WTC11 (cell line): ENCODE measurements at regions not wholly inside any gene's neighbourhood (a gene's known extent, or its start where the extent isn't known, plus 50 kb on each side); places are given as distances from the start of the nearest gene placed in this dataset.

Experiments
- ATAC-seq: fragments of 200-7000 bp; cut with Tn5 transposase; 2 replicates; pipeline ENCODE4 v1.10.0; 2021; ENCODE audit warnings: mild to moderate bottlenecking, moderate library complexity
- CTCF ChIA-PET: fragments of 300-600 bp; sonication (Branson Sonifier 250); formaldehyde crosslinking; loops from one replicate; lab custom pipeline; 2021; ENCODE audit warnings: antibody characterized with exemption; lab: Charles Lee
- POLR2A ChIA-PET: fragments of 350-600 bp; sonication (Branson Sonifier 250); formaldehyde crosslinking; loops from one replicate; lab custom pipeline; 2021; ENCODE audit warnings: antibody characterized with exemption; lab: Charles Lee
- DNase-seq: peaks from one replicate; pipeline ENCODE4 v3.0.0; 2021; ENCODE audit warnings: low spot score
- H3K27ac Mint-ChIP-seq: 2 replicates; pipeline ENCODE4 v1.8.0; 2021; ENCODE audit warnings: mixed read lengths
- H3K27me3 Mint-ChIP-seq: 2 replicates; pipeline ENCODE4 v1.8.0; 2021; ENCODE audit warnings: low read depth, mild to moderate bottlenecking, moderate library complexity, mixed read lengths
- H3K36me3 Mint-ChIP-seq: 2 replicates; pipeline ENCODE4 v1.8.0; 2021; ENCODE audit warnings: mixed read lengths
- H3K4me1 Mint-ChIP-seq: 2 replicates; pipeline ENCODE4 v1.8.0; 2022; ENCODE audit warnings: mixed read lengths
- H3K4me3 Mint-ChIP-seq: 2 replicates; pipeline ENCODE4 v1.8.0; 2021; ENCODE audit warnings: mild to moderate bottlenecking, moderate library complexity, mixed read lengths
- H3K9me3 Mint-ChIP-seq: 2 replicates; pipeline ENCODE4 v1.8.0; 2021; ENCODE audit warnings: mixed read lengths
- GTF2I ChIP-seq: fragments of 250-450 bp; sonication (Bioruptor Pico); conservative IDR thresholded peaks from 2 replicates; pipeline ENCODE4 v1.4.0; 2021; ENCODE audit warnings: mild to moderate bottlenecking
- KAT7 ChIP-seq: sonication (generic); formaldehyde crosslinking; IDR thresholded peaks from 2 replicates; pipeline ENCODE4 v1.8.1; 2023; ENCODE audit warnings: missing genetic modification reagents, mild to moderate bottlenecking, borderline replicate concordance
- MYBL2 ChIP-seq: sonication (generic); formaldehyde crosslinking; IDR thresholded peaks from 2 replicates; pipeline ENCODE4 v1.8.1; 2023; ENCODE audit warnings: mild to moderate bottlenecking, moderate library complexity, missing genetic modification reagents
- NFE2L1 ChIP-seq: sonication (generic); formaldehyde crosslinking; IDR thresholded peaks from 2 replicates; pipeline ENCODE4 v1.8.1; 2023; ENCODE audit warnings: missing genetic modification reagents
- SMAD3 ChIP-seq: sonication (generic); formaldehyde crosslinking; IDR thresholded peaks from 2 replicates; pipeline ENCODE4 v1.8.0; 2022; ENCODE audit warnings: missing genetic modification reagents, mild to moderate bottlenecking, borderline replicate concordance
- SMAD4 ChIP-seq: sonication (generic); formaldehyde crosslinking; IDR thresholded peaks from 2 replicates; pipeline ENCODE4 v1.8.0; 2022; ENCODE audit warnings: mild to moderate bottlenecking, missing genetic modification reagents
- TCF7 ChIP-seq: sonication (generic); formaldehyde crosslinking; IDR thresholded peaks from 2 replicates; pipeline ENCODE4 v1.8.0; 2022; ENCODE audit warnings: mild to moderate bottlenecking, low read depth, missing genetic modification reagents, moderate library complexity
- ZBTB21 ChIP-seq: sonication (generic); formaldehyde crosslinking; IDR thresholded peaks from 2 replicates; pipeline ENCODE4 v1.8.1; 2023; ENCODE audit warnings: mild to moderate bottlenecking, missing genetic modification reagents, borderline replicate concordance
- ZNF138 ChIP-seq: sonication (generic); formaldehyde crosslinking; conservative IDR thresholded peaks from 2 replicates; pipeline ENCODE4 v1.8.1; 2022; ENCODE audit warnings: mild to moderate bottlenecking, moderate library complexity, missing genetic modification reagents
- ZNF232 ChIP-seq: sonication (generic); formaldehyde crosslinking; IDR thresholded peaks from 2 replicates; pipeline ENCODE4 v1.8.0; 2022; ENCODE audit warnings: mild to moderate bottlenecking, missing genetic modification reagents
- TF ChIP-seq, protein P1 (sequence below): fragments of 200-600 bp; IDR thresholded peaks from 2 replicates; pipeline ENCODE4 v1.8.0; 2022; ENCODE audit warnings: antibody characterized with exemption
- TF ChIP-seq, protein P2 (sequence below): sonication (generic); formaldehyde crosslinking; conservative IDR thresholded peaks from 2 replicates; pipeline ENCODE4 v1.8.1; 2022; ENCODE audit warnings: mild to moderate bottlenecking, missing genetic modification reagents
- TF ChIP-seq, protein P3 (sequence below): sonication (generic); formaldehyde crosslinking; IDR thresholded peaks from 2 replicates; pipeline ENCODE4 v1.8.1; 2023; ENCODE audit warnings: mild to moderate bottlenecking, missing genetic modification reagents, moderate library complexity
- TF ChIP-seq, protein P4 (sequence below): fragments of 250-450 bp; sonication (Bioruptor Pico); IDR thresholded peaks from 2 replicates; pipeline ENCODE4 v1.9.0; 2021; ENCODE audit warnings: mild to moderate bottlenecking
- TF ChIP-seq, protein P5 (sequence below): sonication (generic); formaldehyde crosslinking; conservative IDR thresholded peaks from 2 replicates; pipeline ENCODE4 v1.8.1; 2023; ENCODE audit warnings: mild to moderate bottlenecking, low read depth, missing genetic modification reagents, moderate library complexity
- TF ChIP-seq, protein P6 (sequence below): sonication (generic); formaldehyde crosslinking; IDR thresholded peaks from 2 replicates; pipeline ENCODE4 v1.8.1; 2023; ENCODE audit warnings: mild to moderate bottlenecking, missing genetic modification reagents, borderline replicate concordance
- TF ChIP-seq, protein P7 (sequence below): fragments of 250-450 bp; sonication (Bioruptor Pico); IDR thresholded peaks from 2 replicates; pipeline ENCODE4 v1.9.0; 2021; ENCODE audit warnings: moderate library complexity, mild to moderate bottlenecking, inconsistent platforms, borderline replicate concordance

DNA sequence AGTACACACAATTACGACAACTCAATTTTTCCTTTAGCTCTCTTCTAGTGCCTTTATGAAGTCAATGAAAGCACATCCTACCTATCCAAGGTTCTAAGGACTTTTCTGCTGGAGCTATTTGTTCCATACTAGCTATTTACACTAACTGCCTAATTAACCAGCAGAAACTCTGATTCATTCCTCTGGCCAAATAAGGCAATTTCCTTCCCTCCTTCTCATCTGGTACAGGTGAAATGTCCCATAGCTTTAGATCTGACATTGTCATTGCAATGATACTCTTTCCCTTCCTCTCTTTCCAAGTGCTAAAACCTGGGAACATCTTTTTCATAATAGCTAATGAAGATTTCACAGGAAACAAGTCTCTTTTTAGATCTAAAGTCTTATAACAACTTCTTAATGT is 521.7 kb downstream of the SOX2 start (continued):
- TF ChIP-seq, protein P1, sequence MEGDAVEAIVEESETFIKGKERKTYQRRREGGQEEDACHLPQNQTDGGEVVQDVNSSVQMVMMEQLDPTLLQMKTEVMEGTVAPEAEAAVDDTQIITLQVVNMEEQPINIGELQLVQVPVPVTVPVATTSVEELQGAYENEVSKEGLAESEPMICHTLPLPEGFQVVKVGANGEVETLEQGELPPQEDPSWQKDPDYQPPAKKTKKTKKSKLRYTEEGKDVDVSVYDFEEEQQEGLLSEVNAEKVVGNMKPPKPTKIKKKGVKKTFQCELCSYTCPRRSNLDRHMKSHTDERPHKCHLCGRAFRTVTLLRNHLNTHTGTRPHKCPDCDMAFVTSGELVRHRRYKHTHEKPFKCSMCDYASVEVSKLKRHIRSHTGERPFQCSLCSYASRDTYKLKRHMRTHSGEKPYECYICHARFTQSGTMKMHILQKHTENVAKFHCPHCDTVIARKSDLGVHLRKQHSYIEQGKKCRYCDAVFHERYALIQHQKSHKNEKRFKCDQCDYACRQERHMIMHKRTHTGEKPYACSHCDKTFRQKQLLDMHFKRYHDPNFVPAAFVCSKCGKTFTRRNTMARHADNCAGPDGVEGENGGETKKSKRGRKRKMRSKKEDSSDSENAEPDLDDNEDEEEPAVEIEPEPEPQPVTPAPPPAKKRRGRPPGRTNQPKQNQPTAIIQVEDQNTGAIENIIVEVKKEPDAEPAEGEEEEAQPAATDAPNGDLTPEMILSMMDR: no peak
- TF ChIP-seq, protein P2, sequence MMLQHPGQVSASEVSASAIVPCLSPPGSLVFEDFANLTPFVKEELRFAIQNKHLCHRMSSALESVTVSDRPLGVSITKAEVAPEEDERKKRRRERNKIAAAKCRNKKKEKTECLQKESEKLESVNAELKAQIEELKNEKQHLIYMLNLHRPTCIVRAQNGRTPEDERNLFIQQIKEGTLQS (CRISPR knock-in tag): no peak
- TF ChIP-seq GTF2I (CRISPR knock-in tag) (no peak), SMAD4 (CRISPR knock-in tag) (no peak)
- TF ChIP-seq, protein P3, sequence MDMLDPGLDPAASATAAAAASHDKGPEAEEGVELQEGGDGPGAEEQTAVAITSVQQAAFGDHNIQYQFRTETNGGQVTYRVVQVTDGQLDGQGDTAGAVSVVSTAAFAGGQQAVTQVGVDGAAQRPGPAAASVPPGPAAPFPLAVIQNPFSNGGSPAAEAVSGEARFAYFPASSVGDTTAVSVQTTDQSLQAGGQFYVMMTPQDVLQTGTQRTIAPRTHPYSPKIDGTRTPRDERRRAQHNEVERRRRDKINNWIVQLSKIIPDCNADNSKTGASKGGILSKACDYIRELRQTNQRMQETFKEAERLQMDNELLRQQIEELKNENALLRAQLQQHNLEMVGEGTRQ: no peak
- TF ChIP-seq, all 79 proteins: peak for 0

DNA sequence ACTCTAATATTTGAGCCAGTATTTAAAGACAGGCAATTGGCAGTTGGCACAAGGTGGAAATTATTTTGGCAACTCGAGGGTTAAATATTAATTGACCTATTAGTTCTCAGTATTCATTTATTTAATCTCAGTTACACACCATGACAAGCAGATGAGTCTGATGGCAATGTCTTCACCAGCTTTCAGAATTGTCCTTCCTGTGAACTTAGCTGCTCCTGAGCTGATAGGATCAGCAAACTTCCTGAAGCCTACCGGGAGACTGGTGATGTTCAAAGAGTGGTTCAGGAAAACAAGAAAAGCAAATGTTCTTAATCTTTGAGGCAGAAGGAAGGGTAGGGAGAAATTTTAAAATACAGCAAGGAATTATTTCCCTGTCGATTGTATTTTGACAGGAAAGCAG is 522.2 kb downstream of the SOX2 start:
- Mint-ChIP-seq H3K36me3 (no peaks in the 10 kb centered on the region), H3K9me3 (no peaks in the 10 kb centered on the region; the same call in 1 of the 2 replicates), H3K4me3 (no peak overlapping the region), H3K27me3 (no peaks in the 10 kb centered on the region)
- no peak for ATAC-seq
- TF ChIP-seq, protein P3: no peak
- no peak for TF ChIP-seq SMAD3 (CRISPR knock-in tag)
- TF ChIP-seq, all 79 proteins: peak for 0
- no peak overlapping the region for H3K27ac Mint-ChIP-seq
- DNase-seq: no peak
- CTCF ChIA-PET: interaction anchor here (1.0 to 1.2 kb wide), 2 partner anchors 8 to 532 kb away, joined by 3 read pairs; no protein-coding TSS in a partner anchor
- POLR2A ChIA-PET: no interaction called here
- H3K4me1 Mint-ChIP-seq: peaks cover 31% of the 10 kb centered on the region

DNA sequence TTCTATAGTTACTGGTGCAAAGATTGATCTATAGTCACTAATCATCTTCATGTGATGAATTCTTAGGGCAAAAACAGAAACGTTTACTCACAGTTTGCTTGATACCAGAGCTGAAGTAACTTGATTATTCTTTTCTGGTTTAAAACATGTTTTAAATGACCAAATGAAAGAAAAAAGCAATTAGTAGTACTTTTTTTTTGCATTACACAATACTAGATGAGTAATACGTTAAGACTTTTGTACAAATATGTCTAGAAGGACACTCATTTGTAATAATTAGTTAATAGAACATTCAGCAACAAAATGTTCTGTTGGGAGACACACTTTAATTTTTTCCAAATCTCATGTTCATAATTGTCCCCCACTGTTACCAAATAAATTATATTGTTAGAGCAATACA is 523.2 kb downstream of the SOX2 start:
- H3K9me3 Mint-ChIP-seq: no peaks in the 10 kb centered on the region; the same call in 1 of the 2 replicates
- peaks cover 31% of the 10 kb centered on the region for H3K4me1 Mint-ChIP-seq
- ChIA-PET POLR2A (no interaction called here), CTCF (no interaction called here)
- DNase-seq (no peak), ATAC-seq (no peak)
- no peaks in the 10 kb centered on the region for H3K27me3 Mint-ChIP-seq
- H3K4me3 Mint-ChIP-seq: no peak overlapping the region
- H3K27ac Mint-ChIP-seq: no peak overlapping the region
- TF ChIP-seq ZNF232 (CRISPR knock-in tag) (no peak), NFE2L1 (no peak), KAT7 (CRISPR knock-in tag) (no peak), MYBL2 (CRISPR knock-in tag) (no peak), ZNF138 (CRISPR knock-in tag) (no peak), ZBTB21 (CRISPR knock-in tag) (no peak), TCF7 (CRISPR knock-in tag) (no peak)
- TF ChIP-seq, protein P4, sequence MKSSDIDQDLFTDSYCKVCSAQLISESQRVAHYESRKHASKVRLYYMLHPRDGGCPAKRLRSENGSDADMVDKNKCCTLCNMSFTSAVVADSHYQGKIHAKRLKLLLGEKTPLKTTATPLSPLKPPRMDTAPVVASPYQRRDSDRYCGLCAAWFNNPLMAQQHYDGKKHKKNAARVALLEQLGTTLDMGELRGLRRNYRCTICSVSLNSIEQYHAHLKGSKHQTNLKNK (CRISPR knock-in tag): no peak
- TF ChIP-seq, protein P5, sequence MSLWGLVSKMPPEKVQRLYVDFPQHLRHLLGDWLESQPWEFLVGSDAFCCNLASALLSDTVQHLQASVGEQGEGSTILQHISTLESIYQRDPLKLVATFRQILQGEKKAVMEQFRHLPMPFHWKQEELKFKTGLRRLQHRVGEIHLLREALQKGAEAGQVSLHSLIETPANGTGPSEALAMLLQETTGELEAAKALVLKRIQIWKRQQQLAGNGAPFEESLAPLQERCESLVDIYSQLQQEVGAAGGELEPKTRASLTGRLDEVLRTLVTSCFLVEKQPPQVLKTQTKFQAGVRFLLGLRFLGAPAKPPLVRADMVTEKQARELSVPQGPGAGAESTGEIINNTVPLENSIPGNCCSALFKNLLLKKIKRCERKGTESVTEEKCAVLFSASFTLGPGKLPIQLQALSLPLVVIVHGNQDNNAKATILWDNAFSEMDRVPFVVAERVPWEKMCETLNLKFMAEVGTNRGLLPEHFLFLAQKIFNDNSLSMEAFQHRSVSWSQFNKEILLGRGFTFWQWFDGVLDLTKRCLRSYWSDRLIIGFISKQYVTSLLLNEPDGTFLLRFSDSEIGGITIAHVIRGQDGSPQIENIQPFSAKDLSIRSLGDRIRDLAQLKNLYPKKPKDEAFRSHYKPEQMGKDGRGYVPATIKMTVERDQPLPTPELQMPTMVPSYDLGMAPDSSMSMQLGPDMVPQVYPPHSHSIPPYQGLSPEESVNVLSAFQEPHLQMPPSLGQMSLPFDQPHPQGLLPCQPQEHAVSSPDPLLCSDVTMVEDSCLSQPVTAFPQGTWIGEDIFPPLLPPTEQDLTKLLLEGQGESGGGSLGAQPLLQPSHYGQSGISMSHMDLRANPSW (CRISPR knock-in tag): no peak
- TF ChIP-seq, protein P6, sequence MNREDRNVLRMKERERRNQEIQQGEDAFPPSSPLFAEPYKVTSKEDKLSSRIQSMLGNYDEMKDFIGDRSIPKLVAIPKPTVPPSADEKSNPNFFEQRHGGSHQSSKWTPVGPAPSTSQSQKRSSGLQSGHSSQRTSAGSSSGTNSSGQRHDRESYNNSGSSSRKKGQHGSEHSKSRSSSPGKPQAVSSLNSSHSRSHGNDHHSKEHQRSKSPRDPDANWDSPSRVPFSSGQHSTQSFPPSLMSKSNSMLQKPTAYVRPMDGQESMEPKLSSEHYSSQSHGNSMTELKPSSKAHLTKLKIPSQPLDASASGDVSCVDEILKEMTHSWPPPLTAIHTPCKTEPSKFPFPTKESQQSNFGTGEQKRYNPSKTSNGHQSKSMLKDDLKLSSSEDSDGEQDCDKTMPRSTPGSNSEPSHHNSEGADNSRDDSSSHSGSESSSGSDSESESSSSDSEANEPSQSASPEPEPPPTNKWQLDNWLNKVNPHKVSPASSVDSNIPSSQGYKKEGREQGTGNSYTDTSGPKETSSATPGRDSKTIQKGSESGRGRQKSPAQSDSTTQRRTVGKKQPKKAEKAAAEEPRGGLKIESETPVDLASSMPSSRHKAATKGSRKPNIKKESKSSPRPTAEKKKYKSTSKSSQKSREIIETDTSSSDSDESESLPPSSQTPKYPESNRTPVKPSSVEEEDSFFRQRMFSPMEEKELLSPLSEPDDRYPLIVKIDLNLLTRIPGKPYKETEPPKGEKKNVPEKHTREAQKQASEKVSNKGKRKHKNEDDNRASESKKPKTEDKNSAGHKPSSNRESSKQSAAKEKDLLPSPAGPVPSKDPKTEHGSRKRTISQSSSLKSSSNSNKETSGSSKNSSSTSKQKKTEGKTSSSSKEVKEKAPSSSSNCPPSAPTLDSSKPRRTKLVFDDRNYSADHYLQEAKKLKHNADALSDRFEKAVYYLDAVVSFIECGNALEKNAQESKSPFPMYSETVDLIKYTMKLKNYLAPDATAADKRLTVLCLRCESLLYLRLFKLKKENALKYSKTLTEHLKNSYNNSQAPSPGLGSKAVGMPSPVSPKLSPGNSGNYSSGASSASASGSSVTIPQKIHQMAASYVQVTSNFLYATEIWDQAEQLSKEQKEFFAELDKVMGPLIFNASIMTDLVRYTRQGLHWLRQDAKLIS (CRISPR knock-in tag): no peak
- TF ChIP-seq, protein P7, sequence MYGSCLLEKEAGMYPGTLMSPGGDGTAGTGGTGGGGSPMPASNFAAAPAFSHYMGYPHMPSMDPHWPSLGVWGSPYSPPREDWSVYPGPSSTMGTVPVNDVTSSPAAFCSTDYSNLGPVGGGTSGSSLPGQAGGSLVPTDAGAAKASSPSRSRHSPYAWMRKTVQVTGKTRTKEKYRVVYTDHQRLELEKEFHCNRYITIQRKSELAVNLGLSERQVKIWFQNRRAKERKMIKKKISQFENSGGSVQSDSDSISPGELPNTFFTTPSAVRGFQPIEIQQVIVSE: no peak
- H3K36me3 Mint-ChIP-seq: no peaks in the 10 kb centered on the region
